Tibial nerve (tissue), 4 donors: ENCODE measurements at regions not wholly inside any gene's neighbourhood (a gene's known extent, or its start where the extent isn't known, plus 50 kb on each side); places are given as distances from the start of the nearest gene placed in this dataset.

Source experiments
- EP300 ChIP-seq, 2 donors: sonication (generic); formaldehyde crosslinking; IDR thresholded peaks; one replicate each; pipeline ENCODE4 v1.6.1; 2017; ENCODE audit warnings: antibody characterized with exemption in 2 of 2, mild to moderate bottlenecking in 1 of 2
- POLR2A ChIP-seq, 2 donors: fragments of 450-650 bp; IDR thresholded peaks; one replicate each; pipeline ENCODE4 v1.6.1; 2017; ENCODE audit warnings: antibody characterized with exemption in 2 of 2, mild to moderate bottlenecking in 2 of 2, moderate library complexity in 2 of 2
- TF ChIP-seq, protein P1 (sequence below), 5 experiments: fragments of 200-600 bp in 3 of 5; fragments of 450-650 bp in 2 of 5; sonication (generic) in 3 of 5; IDR thresholded peaks; one replicate each; pipeline ENCODE4 v1.5.1; 2016 to 2019; ENCODE audit warnings: antibody characterized with exemption in 5 of 5, mild to moderate bottlenecking in 3 of 5, moderate library complexity in 2 of 5

GRCh38 chr2:217434180-217434975 is 568.4 kb downstream of the TNS1 start:
- TF ChIP-seq POLR2A (IDR thresholded peaks at IDR 0.05) (no peak), EP300 (IDR thresholded peaks at IDR 0.05) (peak in 1 of 2 donors; percentile 64)
- TF ChIP-seq, protein P1, sequence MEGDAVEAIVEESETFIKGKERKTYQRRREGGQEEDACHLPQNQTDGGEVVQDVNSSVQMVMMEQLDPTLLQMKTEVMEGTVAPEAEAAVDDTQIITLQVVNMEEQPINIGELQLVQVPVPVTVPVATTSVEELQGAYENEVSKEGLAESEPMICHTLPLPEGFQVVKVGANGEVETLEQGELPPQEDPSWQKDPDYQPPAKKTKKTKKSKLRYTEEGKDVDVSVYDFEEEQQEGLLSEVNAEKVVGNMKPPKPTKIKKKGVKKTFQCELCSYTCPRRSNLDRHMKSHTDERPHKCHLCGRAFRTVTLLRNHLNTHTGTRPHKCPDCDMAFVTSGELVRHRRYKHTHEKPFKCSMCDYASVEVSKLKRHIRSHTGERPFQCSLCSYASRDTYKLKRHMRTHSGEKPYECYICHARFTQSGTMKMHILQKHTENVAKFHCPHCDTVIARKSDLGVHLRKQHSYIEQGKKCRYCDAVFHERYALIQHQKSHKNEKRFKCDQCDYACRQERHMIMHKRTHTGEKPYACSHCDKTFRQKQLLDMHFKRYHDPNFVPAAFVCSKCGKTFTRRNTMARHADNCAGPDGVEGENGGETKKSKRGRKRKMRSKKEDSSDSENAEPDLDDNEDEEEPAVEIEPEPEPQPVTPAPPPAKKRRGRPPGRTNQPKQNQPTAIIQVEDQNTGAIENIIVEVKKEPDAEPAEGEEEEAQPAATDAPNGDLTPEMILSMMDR (IDR thresholded peaks at IDR 0.05), result no peak
